GM18867 (cell line): ENCODE measurements at regions not wholly inside any gene's neighbourhood (a gene's known extent, or its start where the extent isn't known, plus 50 kb on each side); places are given as distances from the start of the nearest gene placed in this dataset.

Experiments
- ATAC-seq: cut with Tn5 transposase; IDR thresholded peaks from one replicate; pipeline ENCODE4 v1.9.1; 2021; ENCODE audit warnings: mild to moderate bottlenecking, moderate library complexity; ENCODE audit not compliant: unreplicated experiment

- no peak for ATAC-seq
Measured at GRCh38 chr6:133583907-133584427, 304.9 kb upstream of the TCF21 start.

GRCh38 chr6:133584823-133585222, 304.1 kb upstream of the TCF21 start:
- no peak for ATAC-seq

GRCh38 chr6:133585978-133586377, 302.9 kb upstream of the TCF21 start:
- no peak for ATAC-seq

GRCh38 chr6:133587546-133588160, 301.3 kb upstream of the TCF21 start:
- no peak for ATAC-seq

GRCh38 chr6:133590196-133590595, 298.7 kb upstream of the TCF21 start:
- ATAC-seq = no peak

- no peak for ATAC-seq
Measured at GRCh38 chr6:133590814-133591213, 298.1 kb upstream of the TCF21 start.

GRCh38 chr6:133591275-133591674, 297.6 kb upstream of the TCF21 start:
- ATAC-seq = no peak

- ATAC-seq = no peak
Measured at GRCh38 chr6:133594652-133595110, 294.2 kb upstream of the TCF21 start.

GRCh38 chr6:133595111-133595761, 293.7 kb upstream of the TCF21 start:
- ATAC-seq = no peak

- no peak for ATAC-seq
Measured at GRCh38 chr6:133606852-133607251, 282.1 kb upstream of the TCF21 start.

- no peak for ATAC-seq
Measured at GRCh38 chr6:133608620-133609019, 280.3 kb upstream of the TCF21 start.

- no peak for ATAC-seq
Measured at GRCh38 chr6:133609415-133610226, 279.3 kb upstream of the TCF21 start.

GRCh38 chr6:133610227-133610840, 278.6 kb upstream of the TCF21 start:
- no peak for ATAC-seq

GRCh38 chr6:133610971-133611370, 277.9 kb upstream of the TCF21 start:
- no peak for ATAC-seq

- ATAC-seq = no peak
Measured at GRCh38 chr6:133612459-133612858, 276.5 kb upstream of the TCF21 start.

GRCh38 chr6:133613211-133613610, 275.7 kb upstream of the TCF21 start:
- no peak for ATAC-seq

- no peak for ATAC-seq
Measured at GRCh38 chr6:133621751-133622150, 267.2 kb upstream of the TCF21 start.

GRCh38 chr6:133623065-133623464, 265.8 kb upstream of the TCF21 start:
- no peak for ATAC-seq

GRCh38 chr6:133623621-133624020, 265.3 kb upstream of the TCF21 start:
- no peak for ATAC-seq

GRCh38 chr6:133626096-133626666, 262.7 kb upstream of the TCF21 start:
- ATAC-seq = no peak

GRCh38 chr6:133629970-133630369, 258.9 kb upstream of the TCF21 start:
- no peak for ATAC-seq
